ENCODE measurements at regions not wholly inside any gene's neighbourhood (a gene's known extent, or its start where the extent isn't known, plus 50 kb on each side); places are given as distances from the start of the nearest gene placed in this dataset.

DNA sequence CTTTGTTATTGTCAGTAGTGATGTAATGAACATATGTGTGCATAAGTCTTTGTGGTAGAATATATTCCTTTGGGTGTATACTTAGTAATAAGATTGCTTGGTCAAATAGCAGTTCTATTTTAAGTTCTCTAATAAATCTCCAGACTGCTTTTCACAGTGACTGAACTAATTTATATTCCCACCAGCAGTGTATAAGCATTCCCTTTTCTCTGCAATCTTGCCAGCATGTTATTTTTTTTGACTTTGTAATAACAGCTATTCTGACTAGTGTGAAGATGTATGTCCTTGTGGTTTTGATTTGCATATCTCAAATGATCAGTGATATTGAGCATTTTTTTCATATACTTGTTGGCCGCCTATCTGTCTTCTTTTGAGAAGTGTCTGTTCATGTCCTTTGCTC, 111.5 kb upstream of the CDH12 start:
- Histone ChIP-seq H3K36me3 (ENCODE audit: control insufficient read depth, insufficient read depth, low read length) (no peaks in the 10 kb centered on the region), H3K4me1 (ENCODE audit: control insufficient read depth, extremely low read depth, insufficient read depth, low read length) (no peaks in the 10 kb centered on the region), H2AFZ (ENCODE audit: low read length) (no peak overlapping the region), H3K27me3 (ENCODE audit: control insufficient read depth, insufficient read depth, low read length) (no peaks in the 10 kb centered on the region), H3K79me2 (ENCODE audit: control insufficient read depth, insufficient read depth, low read length) (no peaks in the 10 kb centered on the region), H3K27ac (ENCODE audit: insufficient read depth, low read length) (no peak overlapping the region), H3K9ac (ENCODE audit: insufficient read depth, low read length) (no peak overlapping the region), H4K20me1 (ENCODE audit: control insufficient read depth, extremely low read depth, insufficient read depth, low read length) (no peaks in the 10 kb centered on the region), H3K9me3 (ENCODE audit: control insufficient read depth, insufficient read depth, low read depth, low read length) (no peaks in the 10 kb centered on the region), H3K4me2 (ENCODE audit: extremely low read depth, insufficient read depth, low read length) (no peak overlapping the region), H3K4me3 (replicated peaks in 1 of 4; ENCODE audit: control extremely low read depth in 1 of 4, insufficient read depth in 1 of 4, low read depth in 3 of 4, low read length in 4 of 4) (no peak overlapping the region)
- DNase-seq (ENCODE audit: low read depth in 2 of 2) = no peak
- TF ChIP-seq, protein P1, sequence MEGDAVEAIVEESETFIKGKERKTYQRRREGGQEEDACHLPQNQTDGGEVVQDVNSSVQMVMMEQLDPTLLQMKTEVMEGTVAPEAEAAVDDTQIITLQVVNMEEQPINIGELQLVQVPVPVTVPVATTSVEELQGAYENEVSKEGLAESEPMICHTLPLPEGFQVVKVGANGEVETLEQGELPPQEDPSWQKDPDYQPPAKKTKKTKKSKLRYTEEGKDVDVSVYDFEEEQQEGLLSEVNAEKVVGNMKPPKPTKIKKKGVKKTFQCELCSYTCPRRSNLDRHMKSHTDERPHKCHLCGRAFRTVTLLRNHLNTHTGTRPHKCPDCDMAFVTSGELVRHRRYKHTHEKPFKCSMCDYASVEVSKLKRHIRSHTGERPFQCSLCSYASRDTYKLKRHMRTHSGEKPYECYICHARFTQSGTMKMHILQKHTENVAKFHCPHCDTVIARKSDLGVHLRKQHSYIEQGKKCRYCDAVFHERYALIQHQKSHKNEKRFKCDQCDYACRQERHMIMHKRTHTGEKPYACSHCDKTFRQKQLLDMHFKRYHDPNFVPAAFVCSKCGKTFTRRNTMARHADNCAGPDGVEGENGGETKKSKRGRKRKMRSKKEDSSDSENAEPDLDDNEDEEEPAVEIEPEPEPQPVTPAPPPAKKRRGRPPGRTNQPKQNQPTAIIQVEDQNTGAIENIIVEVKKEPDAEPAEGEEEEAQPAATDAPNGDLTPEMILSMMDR (conservative IDR thresholded peaks at IDR 0.05 in 1 of 2, IDR thresholded peaks at IDR 0.05 in 1 of 2; ENCODE audit: low read depth in 1 of 2, low read length in 2 of 2) = no peak
- TF ChIP-seq EZH2 (IDR thresholded peaks at IDR 0.05; ENCODE audit: low read length, missing control alignments) = no peak

DNA sequence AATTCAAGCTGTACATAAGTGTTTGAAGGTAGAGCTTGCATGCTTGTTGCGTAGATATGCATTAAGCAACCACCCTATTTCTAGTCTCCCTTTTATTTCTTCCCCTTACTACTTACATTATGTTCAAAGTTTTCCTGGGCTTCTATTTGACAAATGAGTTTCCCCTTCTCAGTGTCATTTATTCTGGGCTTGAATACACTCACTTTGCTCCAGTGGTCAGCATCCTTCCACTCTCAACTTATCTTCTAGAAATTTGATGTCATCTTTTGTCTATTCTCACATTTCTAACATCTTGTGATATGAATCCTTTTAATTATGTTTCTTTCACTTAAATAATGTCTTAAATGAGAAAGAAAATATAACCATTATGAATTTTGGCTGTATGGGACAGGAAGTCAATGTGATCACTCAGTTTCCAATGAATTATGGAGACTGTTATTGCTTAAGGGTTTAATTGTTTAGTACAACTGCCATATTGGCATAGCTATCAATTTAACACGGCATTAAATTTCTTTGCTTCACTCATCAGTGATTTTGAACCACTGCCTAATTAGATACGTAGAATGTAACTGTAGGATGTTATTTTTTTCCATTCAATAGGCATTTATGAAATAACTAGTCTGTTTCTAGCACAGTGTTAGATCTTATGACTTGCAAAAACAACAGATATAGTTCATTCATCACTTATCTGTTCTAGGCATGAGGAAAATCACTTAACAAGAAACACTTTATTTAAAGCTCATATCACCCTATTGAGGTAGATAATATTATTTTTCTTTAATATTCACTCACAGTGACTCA, 105.5 kb upstream of the CDH12 start:
- Histone ChIP-seq H3K36me3 (ENCODE audit: control insufficient read depth, insufficient read depth, low read length) (no peaks in the 10 kb centered on the region), H3K9me3 (ENCODE audit: control insufficient read depth, insufficient read depth, low read depth, low read length) (no peaks in the 10 kb centered on the region), H2AFZ (ENCODE audit: low read length) (no peak overlapping the region), H3K4me1 (ENCODE audit: control insufficient read depth, extremely low read depth, insufficient read depth, low read length) (no peaks in the 10 kb centered on the region), H3K27me3 (ENCODE audit: control insufficient read depth, insufficient read depth, low read length) (no peaks in the 10 kb centered on the region), H3K27ac (ENCODE audit: insufficient read depth, low read length) (no peak overlapping the region), H4K20me1 (ENCODE audit: control insufficient read depth, extremely low read depth, insufficient read depth, low read length) (no peaks in the 10 kb centered on the region), H3K4me3 (replicated peaks in 1 of 4; ENCODE audit: control extremely low read depth in 1 of 4, insufficient read depth in 1 of 4, low read depth in 3 of 4, low read length in 4 of 4) (no peak overlapping the region), H3K79me2 (ENCODE audit: control insufficient read depth, insufficient read depth, low read length) (no peaks in the 10 kb centered on the region), H3K4me2 (ENCODE audit: extremely low read depth, insufficient read depth, low read length) (no peak overlapping the region), H3K9ac (ENCODE audit: insufficient read depth, low read length) (no peak overlapping the region)
- no peak for DNase-seq (ENCODE audit: low read depth in 2 of 2)
- TF ChIP-seq, protein P1 (conservative IDR thresholded peaks at IDR 0.05 in 1 of 2, IDR thresholded peaks at IDR 0.05 in 1 of 2; ENCODE audit: low read depth in 1 of 2, low read length in 2 of 2) = no peak
- no peak for TF ChIP-seq EZH2 (IDR thresholded peaks at IDR 0.05; ENCODE audit: low read length, missing control alignments)

DNA sequence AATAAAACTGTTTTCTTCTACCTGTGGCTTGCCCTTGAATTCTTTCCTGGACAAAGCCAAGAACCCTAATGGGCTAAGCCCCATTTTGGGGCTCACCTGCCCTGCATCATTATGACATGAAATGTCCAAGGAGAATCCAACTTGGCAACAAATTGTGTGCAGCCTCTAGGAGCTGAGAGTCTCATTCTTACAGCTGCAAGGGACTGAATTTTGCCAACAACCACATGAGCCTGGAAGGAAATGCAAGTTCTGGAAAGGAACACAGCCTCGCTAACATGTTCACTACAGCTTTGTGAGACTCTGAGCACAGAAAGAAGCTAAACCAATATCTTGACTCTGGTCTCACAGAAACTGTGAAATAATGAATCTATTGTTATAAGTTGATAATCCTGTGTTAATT, 94.8 kb upstream of the CDH12 start:
- H3K27me3 ChIP-seq (ENCODE audit: control insufficient read depth, insufficient read depth, low read length) = no peaks in the 10 kb centered on the region
- TF ChIP-seq, protein P1 (conservative IDR thresholded peaks at IDR 0.05 in 1 of 2, IDR thresholded peaks at IDR 0.05 in 1 of 2; ENCODE audit: low read depth in 1 of 2, low read length in 2 of 2) = no peak
- TF ChIP-seq EZH2 (IDR thresholded peaks at IDR 0.05; ENCODE audit: low read length, missing control alignments) = no peak

More for the DNA sequence above, 94.8 kb upstream of the CDH12 start:
- H3K9ac ChIP-seq (ENCODE audit: insufficient read depth, low read length) = no peak overlapping the region
- no peaks in the 10 kb centered on the region for H3K9me3 ChIP-seq (ENCODE audit: control insufficient read depth, insufficient read depth, low read depth, low read length)
- no peaks in the 10 kb centered on the region for H3K79me2 ChIP-seq (ENCODE audit: control insufficient read depth, insufficient read depth, low read length)
- no peaks in the 10 kb centered on the region for H4K20me1 ChIP-seq (ENCODE audit: control insufficient read depth, extremely low read depth, insufficient read depth, low read length)
- no peak overlapping the region for H3K4me3 ChIP-seq (replicated peaks in 1 of 4; ENCODE audit: control extremely low read depth in 1 of 4, insufficient read depth in 1 of 4, low read depth in 3 of 4, low read length in 4 of 4)
- H3K4me2 ChIP-seq (ENCODE audit: extremely low read depth, insufficient read depth, low read length) = no peak overlapping the region
- no peak for DNase-seq (ENCODE audit: low read depth in 2 of 2)
- H2AFZ ChIP-seq (ENCODE audit: low read length) = no peak overlapping the region
- H3K36me3 ChIP-seq (ENCODE audit: control insufficient read depth, insufficient read depth, low read length) = no peaks in the 10 kb centered on the region
- no peaks in the 10 kb centered on the region for H3K4me1 ChIP-seq (ENCODE audit: control insufficient read depth, extremely low read depth, insufficient read depth, low read length)
- no peak overlapping the region for H3K27ac ChIP-seq (ENCODE audit: insufficient read depth, low read length)

All from fibroblast of lung (primary cell).